Mesenchymal stem cell (in vitro differentiated cells and primary cell): ENCODE measurements at regions not wholly inside any gene's neighbourhood (a gene's known extent, or its start where the extent isn't known, plus 50 kb on each side); places are given as distances from the start of the nearest gene placed in this dataset.

Experiments used
- DNase-seq: peaks from one replicate; pipeline ENCODE4 v3.0.0-alpha.2; 2013
- H2AFZ ChIP-seq: one replicate; pipeline ENCODE4 v1.6.1; 2013; ENCODE audit warnings: low read depth, mild to moderate bottlenecking, control low read depth, inconsistent platforms, low read length, moderate library complexity
- H2AK5ac ChIP-seq: 2 replicates; pipeline ENCODE4 v1.6.1; 2013; ENCODE audit warnings: low read length, moderate library complexity, mild to moderate bottlenecking, inconsistent platforms; ENCODE audit not compliant: severe bottlenecking
- H2BK120ac ChIP-seq: one replicate; pipeline ENCODE4 v1.6.1; 2013; ENCODE audit warnings: low read depth, mild to moderate bottlenecking, inconsistent platforms, low read length, moderate library complexity
- H2BK12ac ChIP-seq, 2 experiments: one replicate each; pipeline ENCODE4 v1.6.1; 2013; ENCODE audit warnings: inconsistent platforms in 2 of 2, low read length in 2 of 2, mild to moderate bottlenecking in 2 of 2, moderate library complexity in 2 of 2, control low read depth in 1 of 2
- H2BK15ac ChIP-seq: one replicate; pipeline ENCODE4 v1.6.1; 2013; ENCODE audit warnings: mild to moderate bottlenecking, low read depth, inconsistent platforms; ENCODE audit not compliant: poor library complexity, severe bottlenecking
- H2BK5ac ChIP-seq: 2 replicates; pipeline ENCODE4 v1.6.1; 2013; ENCODE audit warnings: low read depth, mild to moderate bottlenecking, low read length, control low read depth, inconsistent platforms; ENCODE audit not compliant: poor library complexity, severe bottlenecking
- H3K14ac ChIP-seq, 2 experiments: one replicate each; pipeline ENCODE4 v1.6.1; 2013; ENCODE audit warnings: inconsistent platforms in 2 of 2, low read length in 2 of 2, control low read depth in 1 of 2, mild to moderate bottlenecking in 1 of 2, moderate library complexity in 1 of 2
- H3K18ac ChIP-seq, 2 experiments: one replicate each; pipeline ENCODE4 v1.6.1; 2013; ENCODE audit warnings: inconsistent platforms in 2 of 2, low read length in 2 of 2, control low read depth in 1 of 2, low read depth in 1 of 2, mild to moderate bottlenecking in 1 of 2
- H3K23ac ChIP-seq, 2 experiments: one replicate each; pipeline ENCODE4 v1.6.1; 2013; ENCODE audit warnings: inconsistent platforms in 2 of 2, low read length in 2 of 2, mild to moderate bottlenecking in 2 of 2, moderate library complexity in 2 of 2, control low read depth in 1 of 2
- H3K27ac ChIP-seq: 2 replicates; pipeline ENCODE4 v1.5.1; 2013; ENCODE audit warnings: mild to moderate bottlenecking, moderate library complexity, low read length, control low read depth, inconsistent platforms; ENCODE audit not compliant: poor library complexity, severe bottlenecking
- H3K27me3 ChIP-seq, 2 experiments: 2 replicates each; pipeline versions ENCODE4 v1.6.1 to v1.7.0; 2013; ENCODE audit warnings: low read length in 2 of 2, mild to moderate bottlenecking in 2 of 2, moderate library complexity in 2 of 2, control low read depth in 1 of 2, inconsistent platforms in 1 of 2; ENCODE audit not compliant: control insufficient read depth in 1 of 2, insufficient read depth in 1 of 2
- H3K36me3 ChIP-seq, 2 experiments: 2 replicates each; pipeline versions ENCODE4 v1.6.1 to v1.7.0; 2013; ENCODE audit warnings: low read length in 2 of 2, control low read depth in 1 of 2, inconsistent platforms in 1 of 2, low read depth in 1 of 2, mild to moderate bottlenecking in 1 of 2; ENCODE audit not compliant: insufficient read depth in 2 of 2, control insufficient read depth in 1 of 2
- H3K4ac ChIP-seq, 2 experiments: one replicate each; pipeline ENCODE4 v1.6.1; 2013; ENCODE audit warnings: inconsistent platforms in 2 of 2, low read length in 2 of 2, mild to moderate bottlenecking in 2 of 2, moderate library complexity in 2 of 2, control low read depth in 1 of 2, low read depth in 1 of 2
- H3K4me1 ChIP-seq: 2 replicates; pipeline ENCODE4 v1.6.1; 2013; ENCODE audit warnings: low read depth, low read length, control low read depth; ENCODE audit not compliant: control insufficient read depth, insufficient read depth
- H3K4me2 ChIP-seq: 2 replicates; pipeline ENCODE4 v1.6.1; 2013; ENCODE audit warnings: low read length, mild to moderate bottlenecking, inconsistent platforms; ENCODE audit not compliant: poor library complexity, severe bottlenecking
- H3K4me3 ChIP-seq, 2 experiments: 2 replicates each; pipeline versions ENCODE4 v1.5.1 to v1.7.0; 2013; ENCODE audit warnings: low read length in 2 of 2, mild to moderate bottlenecking in 2 of 2, control low read depth in 1 of 2, low read depth in 1 of 2; ENCODE audit not compliant: insufficient read depth in 1 of 2
- H3K79me1 ChIP-seq: replicated peaks from 2 replicates; pipeline ENCODE4 v1.6.1; 2013; ENCODE audit warnings: mild to moderate bottlenecking, control low read depth, low read length, inconsistent platforms; ENCODE audit not compliant: poor library complexity, severe bottlenecking
- H3K9ac ChIP-seq: 2 replicates; pipeline ENCODE4 v1.7.0; 2013; ENCODE audit warnings: mild to moderate bottlenecking, low read length, moderate library complexity
- H3K9me3 ChIP-seq: 2 replicates; pipeline ENCODE4 v1.7.0; 2013; ENCODE audit warnings: mild to moderate bottlenecking, low read length; ENCODE audit not compliant: control insufficient read depth
- H4K8ac ChIP-seq: one replicate; pipeline ENCODE4 v1.6.1; 2013; ENCODE audit warnings: inconsistent platforms, mild to moderate bottlenecking, low read length, moderate library complexity
- H4K91ac ChIP-seq: one replicate; pipeline ENCODE4 v1.6.1; 2013; ENCODE audit warnings: mild to moderate bottlenecking, low read length, inconsistent platforms
- WGBS: methylation state at CpG from one replicate; pipeline ENCODE4 v1.1.7; 2013; ENCODE audit warnings: mixed read lengths; 5-methylcytosine and 5-hydroxymethylcytosine counted together

DNA sequence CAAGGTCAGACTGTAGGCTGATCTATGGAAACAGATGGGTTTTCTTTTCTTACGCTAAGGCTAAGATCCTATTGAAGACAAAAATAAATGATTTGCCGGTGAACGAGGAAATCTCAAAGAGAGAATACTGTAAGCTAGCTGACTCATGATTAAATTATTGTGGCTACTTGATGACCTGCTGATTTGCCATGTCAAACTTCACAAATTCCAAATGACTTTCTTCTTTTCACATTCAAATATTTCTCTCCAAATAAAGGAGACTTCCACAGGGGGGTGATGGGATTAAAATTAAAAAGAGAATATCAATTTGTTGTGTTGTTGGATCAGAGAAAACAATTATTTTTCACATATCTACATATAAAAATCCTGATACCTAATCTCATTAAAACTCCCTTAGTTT, 860.6 kb upstream of the ZWINT start:
- Histone ChIP-seq H2BK15ac (no peak overlapping the region), H3K4ac (no peak overlapping the region), H2AFZ (no peak overlapping the region), H2BK5ac (no peak overlapping the region), H3K18ac (no peak overlapping the region), H2BK120ac (no peak overlapping the region), H3K23ac (no peak overlapping the region), H3K9ac (no peak overlapping the region), H3K79me1 (no peaks in the 10 kb centered on the region), H3K36me3 (no peaks in the 10 kb centered on the region), H3K27me3 (no peaks in the 10 kb centered on the region), H3K9me3 (no peaks in the 10 kb centered on the region), H4K8ac (no peak overlapping the region), H2BK12ac (no peak overlapping the region), H3K4me3 (no peak overlapping the region), H3K27ac (no peak overlapping the region), H3K14ac (no peak overlapping the region), H2AK5ac (no peak overlapping the region), H3K4me2 (no peak overlapping the region), H3K4me1 (no peaks in the 10 kb centered on the region), H4K91ac (no peak overlapping the region)
- 100% methylated on average over 1 of the region's 3 CpGs for WGBS
- no peak for DNase-seq

- no peaks in the 10 kb centered on the region for H3K4me1 ChIP-seq
These were observed 857.3 kb upstream of the ZWINT start for GRCh38 chr10:57218382-57218781.

DNA sequence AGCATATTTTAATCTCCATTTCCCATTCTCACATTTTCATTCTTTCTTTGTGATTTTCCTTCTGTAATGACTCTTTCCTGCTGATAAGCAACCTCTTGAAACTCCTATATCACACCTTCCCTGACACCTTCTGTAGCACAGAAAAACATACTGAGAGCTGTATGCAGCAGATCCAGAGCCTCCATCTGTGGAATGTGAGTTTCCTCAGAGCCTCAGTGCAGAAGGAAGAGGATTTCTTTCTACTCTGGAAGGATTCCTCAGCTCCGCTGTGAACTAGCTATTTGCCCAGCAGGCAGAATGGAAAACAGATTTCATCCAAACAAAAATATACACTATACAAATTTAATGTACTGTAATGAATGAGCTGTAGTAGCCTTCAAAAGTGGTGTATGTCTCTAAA, 841.3 kb upstream of the ZWINT start:
- Histone ChIP-seq H3K18ac (no peak overlapping the region), H3K9ac (no peak overlapping the region), H2AFZ (no peak overlapping the region), H3K14ac (no peak overlapping the region), H3K4me3 (no peak overlapping the region), H3K4ac (no peak overlapping the region), H3K27ac (no peak overlapping the region), H2BK120ac (no peak overlapping the region), H4K91ac (no peak overlapping the region), H3K9me3 (no peaks in the 10 kb centered on the region), H2AK5ac (no peak overlapping the region), H2BK15ac (no peak overlapping the region), H3K27me3 (no peaks in the 10 kb centered on the region), H3K79me1 (no peaks in the 10 kb centered on the region), H3K4me2 (no peak overlapping the region), H2BK5ac (no peak overlapping the region), H3K4me1 (no peaks in the 10 kb centered on the region), H3K36me3 (no peaks in the 10 kb centered on the region), H3K23ac (no peak overlapping the region), H4K8ac (no peak overlapping the region), H2BK12ac (no peak overlapping the region)
- WGBS = no CpG with 5 or more reads among the region's 1 CpG
- no peak for DNase-seq

More at GRCh38 chr10:57218382-57218781, 857.3 kb upstream of the ZWINT start:
- Histone ChIP-seq H3K14ac (no peak overlapping the region), H3K9ac (no peak overlapping the region), H2BK15ac (no peak overlapping the region), H3K23ac (no peak overlapping the region), H4K8ac (no peak overlapping the region), H3K36me3 (no peaks in the 10 kb centered on the region), H2BK120ac (no peak overlapping the region), H3K79me1 (no peaks in the 10 kb centered on the region), H3K18ac (no peak overlapping the region), H3K27ac (no peak overlapping the region), H4K91ac (no peak overlapping the region), H3K4me2 (no peak overlapping the region), H3K27me3 (no peaks in the 10 kb centered on the region), H2AFZ (no peak overlapping the region), H2BK5ac (no peak overlapping the region), H2AK5ac (no peak overlapping the region), H3K4me3 (no peak overlapping the region), H3K9me3 (no peaks in the 10 kb centered on the region), H3K4ac (no peak overlapping the region), H2BK12ac (no peak overlapping the region)
- no peak for DNase-seq

DNA sequence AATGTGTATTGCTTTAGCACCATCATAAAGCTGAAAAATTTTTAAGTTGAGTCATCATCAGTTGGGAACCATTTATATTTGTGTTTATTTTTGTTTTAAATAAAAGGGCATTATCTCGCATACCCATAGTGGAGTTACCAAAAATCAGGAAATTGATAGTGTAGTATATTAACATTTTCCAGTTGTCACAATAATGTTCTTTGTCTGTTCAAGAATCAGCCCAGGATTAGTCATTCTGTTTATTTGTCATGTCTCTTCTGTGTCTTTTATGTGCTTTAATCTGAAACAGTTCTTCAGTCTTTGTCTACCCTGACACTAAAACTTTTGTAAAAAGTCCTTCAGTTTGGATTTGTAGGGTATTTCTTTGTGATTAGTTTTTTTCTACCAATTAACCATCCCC, 827.8 kb upstream of the ZWINT start:
- Histone ChIP-seq H2AK5ac (no peak overlapping the region), H3K23ac (no peak overlapping the region), H3K27me3 (no peaks in the 10 kb centered on the region), H3K79me1 (no peaks in the 10 kb centered on the region), H3K9ac (no peak overlapping the region), H2AFZ (no peak overlapping the region), H4K91ac (no peak overlapping the region), H3K4me2 (no peak overlapping the region), H3K9me3 (no peaks in the 10 kb centered on the region), H3K4ac (no peak overlapping the region), H3K14ac (no peak overlapping the region), H3K4me1 (no peaks in the 10 kb centered on the region), H3K4me3 (no peak overlapping the region), H3K36me3 (no peaks in the 10 kb centered on the region), H2BK15ac (no peak overlapping the region), H3K27ac (no peak overlapping the region), H4K8ac (no peak overlapping the region), H3K18ac (no peak overlapping the region), H2BK120ac (no peak overlapping the region), H2BK5ac (no peak overlapping the region), H2BK12ac (no peak overlapping the region)
- no CpG with 5 or more reads among the region's 1 CpG for WGBS
- DNase-seq = no peak
